ENCODE measurements at regions not wholly inside any gene's neighbourhood (a gene's known extent, or its start where the extent isn't known, plus 50 kb on each side); places are given as distances from the start of the nearest gene placed in this dataset.

GRCh38 chr18:50458796-50459195, 84.0 kb downstream of the SKA1 start:
- intact Hi-C loops (cut with DNase I) = no loop called here
- peaks cover 0 to 2% (median 0%) of the 10 kb centered on the region in 3 donors for H3K4me1 ChIP-seq (ENCODE audit: control insufficient read depth in 2 of 3, insufficient read depth in 2 of 3, low read depth in 1 of 3, low read length in 3 of 3)
- DNase-seq (no peak), FAIRE-seq (no peak)
- TF ChIP-seq, protein P1, sequence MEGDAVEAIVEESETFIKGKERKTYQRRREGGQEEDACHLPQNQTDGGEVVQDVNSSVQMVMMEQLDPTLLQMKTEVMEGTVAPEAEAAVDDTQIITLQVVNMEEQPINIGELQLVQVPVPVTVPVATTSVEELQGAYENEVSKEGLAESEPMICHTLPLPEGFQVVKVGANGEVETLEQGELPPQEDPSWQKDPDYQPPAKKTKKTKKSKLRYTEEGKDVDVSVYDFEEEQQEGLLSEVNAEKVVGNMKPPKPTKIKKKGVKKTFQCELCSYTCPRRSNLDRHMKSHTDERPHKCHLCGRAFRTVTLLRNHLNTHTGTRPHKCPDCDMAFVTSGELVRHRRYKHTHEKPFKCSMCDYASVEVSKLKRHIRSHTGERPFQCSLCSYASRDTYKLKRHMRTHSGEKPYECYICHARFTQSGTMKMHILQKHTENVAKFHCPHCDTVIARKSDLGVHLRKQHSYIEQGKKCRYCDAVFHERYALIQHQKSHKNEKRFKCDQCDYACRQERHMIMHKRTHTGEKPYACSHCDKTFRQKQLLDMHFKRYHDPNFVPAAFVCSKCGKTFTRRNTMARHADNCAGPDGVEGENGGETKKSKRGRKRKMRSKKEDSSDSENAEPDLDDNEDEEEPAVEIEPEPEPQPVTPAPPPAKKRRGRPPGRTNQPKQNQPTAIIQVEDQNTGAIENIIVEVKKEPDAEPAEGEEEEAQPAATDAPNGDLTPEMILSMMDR (IDR thresholded peaks at IDR 0.05; ENCODE audit: borderline replicate concordance, extremely low read depth, insufficient read depth) = no peak
- no peaks in the 10 kb centered on the region for H3K36me3 ChIP-seq (ENCODE audit: control insufficient read depth in 2 of 3, insufficient read depth in 3 of 3, low read length in 3 of 3)
- H3K27ac ChIP-seq (ENCODE audit: low read depth in 2 of 2, low read length in 2 of 2) = no peak overlapping the region
- no peak overlapping the region for H3K9ac ChIP-seq (ENCODE audit: low read length in 3 of 3)
- H3K4me3 ChIP-seq (ENCODE audit: low read length in 3 of 3) = no peak overlapping the region
- no peaks in the 10 kb centered on the region for H3K9me3 ChIP-seq (ENCODE audit: control insufficient read depth in 2 of 3, insufficient read depth in 1 of 3, low read length in 3 of 3)
- no peaks in the 10 kb centered on the region for H3K27me3 ChIP-seq (ENCODE audit: control insufficient read depth, insufficient read depth, low read length)

DNA sequence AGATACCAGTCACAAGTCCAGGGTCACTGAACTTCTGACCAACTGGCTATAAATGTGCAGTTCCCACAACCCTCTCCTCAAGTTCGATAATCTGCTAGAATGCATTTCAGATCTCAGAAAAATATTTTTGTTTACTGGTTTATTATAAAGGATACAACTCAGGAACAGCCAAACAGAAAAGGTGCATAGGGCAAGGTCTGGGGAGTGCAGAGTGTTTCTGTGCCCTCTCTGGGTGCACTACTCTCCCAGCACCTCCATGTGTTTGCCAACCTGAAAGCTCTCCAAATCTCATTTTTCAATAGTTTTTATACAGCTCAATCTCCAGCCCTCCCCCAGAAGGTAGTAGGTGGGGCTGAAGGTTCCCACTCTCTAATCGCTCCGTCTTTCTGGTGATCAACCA, 85.2 kb downstream of the SKA1 start:
- no peak overlapping the region for H3K4me3 ChIP-seq (ENCODE audit: low read length in 3 of 3)
- FAIRE-seq (no peak), DNase-seq (no peak)
- H3K9me3 ChIP-seq (ENCODE audit: control insufficient read depth in 2 of 3, insufficient read depth in 1 of 3, low read length in 3 of 3) = no peaks in the 10 kb centered on the region
- H3K9ac ChIP-seq (ENCODE audit: low read length in 3 of 3) = no peak overlapping the region
- intact Hi-C loops (cut with DNase I) = no loop called here
- TF ChIP-seq, protein P1 (IDR thresholded peaks at IDR 0.05; ENCODE audit: borderline replicate concordance, extremely low read depth, insufficient read depth) = no peak
- no peaks in the 10 kb centered on the region for H3K27me3 ChIP-seq (ENCODE audit: control insufficient read depth, insufficient read depth, low read length)
- no peak overlapping the region for H3K27ac ChIP-seq (ENCODE audit: low read depth in 2 of 2, low read length in 2 of 2)
- H3K36me3 ChIP-seq (ENCODE audit: control insufficient read depth in 2 of 3, insufficient read depth in 3 of 3, low read length in 3 of 3) = no peaks in the 10 kb centered on the region
- peaks cover 0 to 2% (median 0%) of the 10 kb centered on the region in 3 donors for H3K4me1 ChIP-seq (ENCODE audit: control insufficient read depth in 2 of 3, insufficient read depth in 2 of 3, low read depth in 1 of 3, low read length in 3 of 3)

GRCh38 chr18:50460716-50461115, 85.9 kb downstream of the SKA1 start:
- Histone ChIP-seq H3K9me3 (ENCODE audit: control insufficient read depth in 2 of 3, insufficient read depth in 1 of 3, low read length in 3 of 3) (no peaks in the 10 kb centered on the region), H3K36me3 (ENCODE audit: control insufficient read depth in 2 of 3, insufficient read depth in 3 of 3, low read length in 3 of 3) (no peaks in the 10 kb centered on the region), H3K27ac (ENCODE audit: low read depth in 2 of 2, low read length in 2 of 2) (no peak overlapping the region), H3K27me3 (ENCODE audit: control insufficient read depth, insufficient read depth, low read length) (no peaks in the 10 kb centered on the region), H3K4me3 (ENCODE audit: low read length in 3 of 3) (no peak overlapping the region), H3K4me1 (ENCODE audit: control insufficient read depth in 2 of 3, insufficient read depth in 2 of 3, low read depth in 1 of 3, low read length in 3 of 3) (peaks cover 0 to 2% (median 0%) of the 10 kb centered on the region in 3 donors), H3K9ac (ENCODE audit: low read length in 3 of 3) (no peak overlapping the region)
- TF ChIP-seq, protein P1 (IDR thresholded peaks at IDR 0.05; ENCODE audit: borderline replicate concordance, extremely low read depth, insufficient read depth) = no peak
- FAIRE-seq (no peak), DNase-seq (no peak)
- intact Hi-C loops (cut with DNase I) = no loop called here

- no peaks in the 10 kb centered on the region for H3K36me3 ChIP-seq (ENCODE audit: control insufficient read depth in 2 of 3, insufficient read depth in 3 of 3, low read length in 3 of 3)
- intact Hi-C loops (cut with DNase I) = no loop called here
- H3K27ac ChIP-seq (ENCODE audit: low read depth in 2 of 2, low read length in 2 of 2) = no peak overlapping the region
- TF ChIP-seq, protein P1 (IDR thresholded peaks at IDR 0.05; ENCODE audit: borderline replicate concordance, extremely low read depth, insufficient read depth) = no peak
- H3K27me3 ChIP-seq (ENCODE audit: control insufficient read depth, insufficient read depth, low read length) = no peaks in the 10 kb centered on the region
- H3K9ac ChIP-seq (ENCODE audit: low read length in 3 of 3) = no peak overlapping the region
- H3K9me3 ChIP-seq (ENCODE audit: control insufficient read depth in 2 of 3, insufficient read depth in 1 of 3, low read length in 3 of 3) = no peaks in the 10 kb centered on the region
- FAIRE-seq = no peak
- DNase-seq = no peak
- H3K4me3 ChIP-seq (ENCODE audit: low read length in 3 of 3) = no peak overlapping the region
- peaks cover 0 to 2% (median 0%) of the 10 kb centered on the region in 3 donors for H3K4me1 ChIP-seq (ENCODE audit: control insufficient read depth in 2 of 3, insufficient read depth in 2 of 3, low read depth in 1 of 3, low read length in 3 of 3)
Measured at GRCh38 chr18:50461251-50461650, 86.4 kb downstream of the SKA1 start.

All from kidney (tissue), 13 donors.